Neutrophil (primary cell): ENCODE measurements at regions not wholly inside any gene's neighbourhood (a gene's known extent, or its start where the extent isn't known, plus 50 kb on each side); places are given as distances from the start of the nearest gene placed in this dataset.

Source experiments
- H3K27ac ChIP-seq: fragments of 200-600 bp; sonication (generic); 2 replicates; pipeline ENCODE4 v1.5.1; 2016; ENCODE audit warnings: mild to moderate bottlenecking, moderate library complexity
- H3K27me3 ChIP-seq: fragments of 200-600 bp; sonication (generic); 2 replicates; pipeline ENCODE4 v1.6.0; 2016; ENCODE audit warnings: mild to moderate bottlenecking
- H3K36me3 ChIP-seq: fragments of 200-600 bp; sonication (generic); 2 replicates; pipeline ENCODE4 v1.5.1; 2017
- H3K4me1 ChIP-seq, 2 experiments: fragments of 200-600 bp in 1 of 2; sonication (generic) in 1 of 2; 1 replicate in 1 of 2; 2 replicates in 1 of 2; pipeline versions ENCODE4 v1.5.1 to v1.6.1; 2013 to 2016; ENCODE audit warnings: low read depth in 1 of 2, low read length in 1 of 2, mild to moderate bottlenecking in 1 of 2, moderate library complexity in 1 of 2; ENCODE audit not compliant: control insufficient read depth in 1 of 2, insufficient read depth in 1 of 2
- H3K4me3 ChIP-seq, 2 experiments: fragments of 200-600 bp in 1 of 2; sonication (generic) in 1 of 2; 1 replicate in 1 of 2; 2 replicates in 1 of 2; pipeline ENCODE4 v1.5.1; 2013 to 2016; ENCODE audit warnings: low read depth in 1 of 2, low read length in 1 of 2, mild to moderate bottlenecking in 1 of 2, moderate library complexity in 1 of 2
- H3K9me3 ChIP-seq: fragments of 200-600 bp; sonication (generic); 2 replicates; pipeline ENCODE4 v1.5.1; 2016
- CTCF ChIP-seq: fragments of 200-600 bp; sonication (generic); IDR thresholded peaks from 2 replicates; pipeline ENCODE4 v1.5.1; 2016; ENCODE audit warnings: antibody characterized with exemption

GRCh38 chr18:77985526-77986281 lies 736.1 kb downstream of the GALR1 start:
- no peaks in the 10 kb centered on the region for H3K9me3 ChIP-seq
- H3K36me3 ChIP-seq: no peaks in the 10 kb centered on the region
- H3K4me1 ChIP-seq: no peaks in the 10 kb centered on the region
- H3K27me3 ChIP-seq: no peaks in the 10 kb centered on the region
- TF ChIP-seq CTCF: no peak
- no peak overlapping the region for H3K27ac ChIP-seq
- no peak overlapping the region for H3K4me3 ChIP-seq

GRCh38 chr18:77990131-77990530 lies 740.5 kb downstream of the GALR1 start:
- no peak overlapping the region for H3K27ac ChIP-seq
- no peak overlapping the region for H3K4me3 ChIP-seq
- H3K4me1 ChIP-seq: no peaks in the 10 kb centered on the region
- TF ChIP-seq CTCF: no peak
- H3K9me3 ChIP-seq: no peaks in the 10 kb centered on the region
- H3K36me3 ChIP-seq: no peaks in the 10 kb centered on the region
- no peaks in the 10 kb centered on the region for H3K27me3 ChIP-seq

GRCh38 chr18:77990901-77991300 lies 741.3 kb downstream of the GALR1 start:
- H3K4me1 ChIP-seq: no peaks in the 10 kb centered on the region
- no peaks in the 10 kb centered on the region for H3K27me3 ChIP-seq
- TF ChIP-seq CTCF: no peak
- H3K4me3 ChIP-seq: no peak overlapping the region
- no peaks in the 10 kb centered on the region for H3K36me3 ChIP-seq
- no peaks in the 10 kb centered on the region for H3K9me3 ChIP-seq
- H3K27ac ChIP-seq: no peak overlapping the region

- Histone ChIP-seq H3K27ac (no peak overlapping the region), H3K4me1 (no peaks in the 10 kb centered on the region), H3K36me3 (no peaks in the 10 kb centered on the region), H3K27me3 (no peaks in the 10 kb centered on the region), H3K9me3 (no peaks in the 10 kb centered on the region), H3K4me3 (no peak overlapping the region)
- no peak for TF ChIP-seq CTCF
Observed at GRCh38 chr18:77992057-77992456, 742.4 kb downstream of the GALR1 start.

- Histone ChIP-seq H3K36me3 (no peaks in the 10 kb centered on the region), H3K27me3 (no peaks in the 10 kb centered on the region), H3K4me3 (no peak overlapping the region), H3K9me3 (no peaks in the 10 kb centered on the region), H3K4me1 (no peaks in the 10 kb centered on the region), H3K27ac (no peak overlapping the region)
- no peak for TF ChIP-seq CTCF
Observed at GRCh38 chr18:77993188-77993981, 743.7 kb downstream of the GALR1 start.
